Midbrain (tissue), 1 donor: ENCODE measurements at regions not wholly inside any gene's neighbourhood (a gene's known extent, or its start where the extent isn't known, plus 50 kb on each side); places are given as distances from the start of the nearest gene placed in this dataset.
"Not testable (repeated sequence)": the region's sequence is repeated elsewhere in the genome, so short reads cannot be mapped to it uniquely, and the experiment has no call there.

Source experiments
- DNase-seq: peaks from one replicate; lab custom pipeline; 2025; lab: John Stamatoyannopoulos, UW

GRCh38 chr12:84054811-84055210 lies 857.8 kb downstream of the SLC6A15 start:
- no peak for DNase-seq

- DNase-seq, result no peak
Measured at GRCh38 chr12:84047881-84048280, 864.7 kb downstream of the SLC6A15 start.

GRCh38 chr12:84046859-84047258 lies 865.7 kb downstream of the SLC6A15 start:
- DNase-seq, result no peak

- DNase-seq, result no peak
Measured at GRCh38 chr12:84043355-84043754, 869.2 kb downstream of the SLC6A15 start.

GRCh38 chr12:84038242-84038641 lies 874.4 kb downstream of the SLC6A15 start:
- DNase-seq, result no peak

DNA sequence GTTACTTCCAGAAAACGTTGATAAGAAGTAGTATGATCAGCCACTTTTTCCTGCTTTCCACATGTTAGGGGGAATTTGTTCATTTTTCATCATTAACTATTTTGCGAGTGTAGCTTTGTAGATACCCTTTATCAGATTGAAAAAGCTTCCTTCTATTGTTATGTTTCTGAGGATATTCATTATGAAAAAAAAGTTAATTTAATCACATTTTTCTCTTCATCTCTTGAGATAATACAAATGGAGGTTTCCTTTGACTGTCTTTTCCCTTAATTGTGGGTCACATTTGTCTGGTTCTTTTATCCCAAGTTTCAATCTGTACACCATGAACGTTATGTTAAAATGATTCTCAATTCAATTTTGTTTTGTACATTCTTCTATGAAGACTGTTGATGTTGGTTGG lies 875.7 kb downstream of the SLC6A15 start:
- no peak for DNase-seq

DNA sequence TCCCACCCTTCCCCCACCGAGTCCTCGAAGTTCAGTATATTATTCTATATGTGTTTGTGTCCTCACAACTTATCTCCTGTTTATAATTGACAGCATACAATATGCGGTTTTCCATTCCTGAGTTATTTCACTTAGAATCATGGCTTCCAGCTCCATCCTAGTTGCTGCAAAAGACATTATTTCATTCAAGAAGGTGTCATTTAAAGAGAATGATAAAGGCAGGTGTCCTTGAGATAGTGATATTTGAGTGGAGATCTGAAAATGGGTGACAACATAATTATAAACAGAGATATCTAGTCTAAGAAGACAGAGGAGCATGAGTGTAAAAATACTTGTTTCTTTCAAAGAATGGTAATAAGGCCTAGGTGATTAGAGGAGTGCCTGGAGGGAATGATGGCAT lies 876.8 kb downstream of the SLC6A15 start:
- DNase-seq, result no peak

- no peak for DNase-seq
Measured at GRCh38 chr12:84034871-84035270, 877.7 kb downstream of the SLC6A15 start.

GRCh38 chr12:84033162-84033561 lies 879.4 kb downstream of the SLC6A15 start:
- DNase-seq, result no peak

DNA sequence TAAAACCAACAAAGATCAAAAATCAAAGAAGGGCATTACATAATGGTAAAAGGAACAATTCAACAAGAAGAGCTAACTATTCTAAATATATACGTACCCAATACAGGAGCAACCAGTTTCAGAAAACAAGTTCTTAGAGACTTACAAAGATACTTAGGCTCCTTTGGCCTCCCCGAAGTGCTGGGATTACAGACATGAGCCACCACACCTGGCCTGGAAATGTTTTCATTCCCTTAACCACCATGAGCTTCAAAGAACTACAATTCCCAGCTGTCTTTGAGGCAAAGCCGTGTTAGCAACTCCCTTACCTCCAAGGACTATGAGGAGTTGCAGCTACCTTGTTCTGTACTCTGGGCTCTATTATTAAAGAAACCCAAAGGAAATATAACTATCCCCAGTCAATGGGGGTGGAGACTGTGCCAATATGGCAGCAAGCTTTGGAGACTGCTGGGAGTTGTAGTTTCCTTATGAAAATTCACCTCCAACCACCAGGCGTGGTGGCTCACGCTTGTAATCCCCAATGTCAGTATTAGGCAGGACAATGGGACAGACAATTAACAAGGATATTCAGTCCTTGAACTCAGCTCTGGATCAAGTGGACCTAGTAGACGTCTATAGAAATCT lies 893.9 kb downstream of the SLC6A15 start:
- not testable (repeated sequence) for DNase-seq

GRCh38 chr12:84016956-84017355 lies 895.6 kb downstream of the SLC6A15 start:
- no peak for DNase-seq

GRCh38 chr12:83997423-83997822 lies 915.2 kb downstream of the SLC6A15 start:
- no peak for DNase-seq

DNA sequence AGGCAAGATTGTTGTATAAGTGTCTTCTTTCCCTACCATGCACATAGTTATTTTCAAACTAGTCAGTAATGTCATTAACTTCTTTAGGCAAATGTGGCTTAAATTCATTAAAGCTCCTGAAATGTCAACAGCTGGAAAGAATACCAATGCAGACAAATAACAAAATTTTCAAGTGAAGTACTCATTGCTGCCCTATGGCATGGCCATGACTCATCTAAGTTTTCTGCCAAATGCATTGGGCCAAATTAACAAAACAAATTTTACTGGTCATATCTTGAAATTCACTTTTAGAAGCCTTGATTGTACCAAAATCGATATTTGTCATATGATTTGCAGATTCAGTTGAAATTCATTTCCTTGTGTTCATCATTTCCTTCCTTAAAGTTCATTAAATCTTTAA lies 915.9 kb downstream of the SLC6A15 start:
- no peak for DNase-seq

DNA sequence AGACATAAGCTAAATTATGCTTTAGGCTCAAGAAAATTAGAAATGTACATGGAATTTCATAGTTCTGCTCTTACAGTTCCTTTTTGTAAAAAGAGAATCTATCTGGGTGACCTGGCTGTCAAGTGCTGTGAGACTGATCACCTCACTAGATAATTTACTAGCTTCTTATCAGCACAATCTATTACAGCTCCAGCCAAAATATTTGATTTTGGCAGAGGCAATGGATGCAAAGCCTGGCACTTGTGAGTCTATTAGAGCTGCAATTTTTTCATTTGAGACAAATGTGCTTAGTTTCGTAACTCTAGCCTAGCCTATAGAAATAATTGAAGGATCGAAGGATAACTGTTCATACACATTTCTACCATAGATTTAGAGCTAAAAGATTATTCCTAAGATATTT lies 927.5 kb downstream of the SLC6A15 start:
- DNase-seq, result no peak

DNA sequence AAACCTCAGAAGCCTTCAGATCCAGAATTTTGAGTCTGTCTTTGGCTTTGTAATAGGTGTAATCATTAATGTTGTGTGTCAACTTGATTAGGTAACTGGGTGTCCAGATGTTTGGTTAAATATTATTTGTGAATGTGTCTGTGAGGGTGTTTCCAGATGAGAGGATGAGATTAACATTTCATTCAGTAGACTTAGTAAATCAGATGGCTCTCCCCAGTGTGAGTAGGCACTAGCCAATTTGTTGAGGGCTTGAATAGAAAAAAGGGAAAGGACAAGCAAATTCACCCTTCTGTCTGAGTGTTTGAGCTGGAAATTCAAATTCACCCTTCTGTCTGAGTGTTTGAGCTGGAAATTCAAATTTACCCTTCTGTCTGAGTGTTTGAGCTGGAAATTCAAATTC lies 932.2 kb downstream of the SLC6A15 start:
- DNase-seq, result no peak

DNA sequence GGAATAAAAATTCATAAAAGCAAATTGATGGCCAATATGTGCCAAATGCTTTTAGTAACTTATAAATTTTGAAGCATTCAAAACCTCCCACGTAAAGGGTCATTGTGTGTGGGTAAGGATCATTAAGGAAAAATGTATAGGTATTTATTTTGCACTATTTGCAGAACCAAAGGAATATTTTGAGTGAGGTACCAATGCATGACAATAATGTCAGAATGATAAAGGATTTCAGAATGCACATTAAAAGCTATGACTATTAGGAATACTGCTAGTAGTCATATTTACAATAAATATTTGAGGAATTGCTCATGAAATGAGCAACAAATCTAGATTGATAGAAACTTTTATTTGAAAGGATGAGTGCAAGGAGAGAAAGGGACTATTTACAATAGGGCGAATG lies 932.8 kb downstream of the SLC6A15 start:
- DNase-seq, result no peak

- no peak for DNase-seq
Measured at GRCh38 chr12:83971781-83972180, 940.8 kb downstream of the SLC6A15 start.

DNA sequence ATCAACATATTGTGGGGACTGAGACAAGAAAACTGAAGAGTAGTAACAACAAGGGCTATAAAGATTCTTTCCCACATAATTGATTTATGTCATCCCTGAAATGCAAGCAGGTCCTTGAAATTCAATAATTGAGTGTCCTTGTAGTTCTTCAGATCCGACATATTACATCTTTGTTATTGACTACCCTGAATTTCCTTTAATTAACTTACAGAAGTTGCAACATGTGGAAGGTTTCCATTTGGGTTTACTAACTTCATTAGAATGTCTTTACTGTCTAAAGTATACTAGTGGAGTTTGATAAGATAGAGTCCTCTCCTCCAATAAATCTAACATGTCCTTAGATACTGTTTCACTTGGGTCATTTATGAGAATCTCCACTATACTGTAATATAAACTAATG lies 951.8 kb downstream of the SLC6A15 start:
- no peak for DNase-seq

- DNase-seq, result no peak
Measured at GRCh38 chr12:83958997-83959396, 953.6 kb downstream of the SLC6A15 start.

DNA sequence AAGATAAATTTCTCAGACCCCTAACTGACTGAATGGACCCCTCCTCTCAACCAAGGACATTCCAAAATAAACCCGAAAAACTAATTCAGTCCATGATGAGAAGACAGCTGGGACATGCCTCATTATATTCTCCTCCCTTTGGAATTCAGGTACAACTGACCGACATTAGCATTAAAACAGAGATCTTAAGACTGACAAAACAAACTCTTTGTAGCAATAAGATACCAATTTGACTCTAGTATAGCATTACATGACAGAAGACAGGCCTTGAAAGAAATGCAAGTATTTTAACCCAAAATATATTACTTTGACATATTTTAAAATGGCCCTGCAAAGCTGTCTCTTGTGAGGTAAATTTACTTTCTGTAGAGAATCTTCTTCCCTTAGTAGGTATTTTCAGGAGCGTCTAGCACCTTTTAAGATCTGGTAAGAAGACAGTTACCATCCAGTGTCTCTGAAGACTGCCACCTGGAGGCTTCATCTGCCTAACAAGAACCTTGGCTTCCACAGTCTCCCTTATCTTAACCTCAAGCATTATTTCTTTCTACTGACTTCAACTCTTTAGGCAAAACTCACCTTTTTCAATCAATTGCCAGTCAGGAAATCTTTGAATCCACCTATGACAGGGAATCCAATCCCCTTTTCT lies 957.5 kb downstream of the SLC6A15 start:
- no peak for DNase-seq

DNA sequence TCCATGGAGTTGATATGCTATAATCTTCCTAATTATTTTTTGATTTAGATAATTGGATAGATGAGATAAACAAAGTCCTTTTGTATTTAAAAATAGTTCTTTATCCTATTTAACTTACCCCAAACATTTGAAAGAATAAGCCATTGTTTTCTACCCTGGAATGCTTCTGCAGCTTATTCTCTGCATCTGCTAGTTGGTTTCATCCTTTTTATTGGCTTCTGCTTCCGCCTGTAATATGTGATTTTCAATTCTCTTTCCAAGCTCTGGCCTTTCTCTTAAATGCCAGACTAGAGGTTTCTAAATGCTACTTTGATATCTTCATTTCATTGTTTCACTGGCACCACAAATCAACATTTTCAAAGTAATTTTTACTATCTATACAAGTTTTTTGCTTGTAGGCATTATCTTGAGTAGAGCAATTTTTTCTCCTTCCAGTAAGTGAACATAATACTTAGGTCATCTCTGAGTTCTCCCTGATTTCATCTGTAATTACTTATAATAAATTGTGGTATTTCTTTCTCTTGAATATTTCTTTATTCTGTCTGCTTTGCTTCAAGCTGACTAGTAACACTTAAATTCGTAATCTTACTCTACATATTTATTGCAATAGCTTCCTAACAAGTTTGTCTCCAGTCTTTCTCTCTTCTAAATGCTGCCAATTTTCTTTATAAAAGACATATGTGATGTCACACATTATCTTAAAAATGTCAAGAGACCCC lies 958.4 kb downstream of the SLC6A15 start:
- peak; percentile 30 for DNase-seq

GRCh38 chr12:83945871-83946270 lies 966.7 kb downstream of the SLC6A15 start:
- DNase-seq, result no peak

DNA sequence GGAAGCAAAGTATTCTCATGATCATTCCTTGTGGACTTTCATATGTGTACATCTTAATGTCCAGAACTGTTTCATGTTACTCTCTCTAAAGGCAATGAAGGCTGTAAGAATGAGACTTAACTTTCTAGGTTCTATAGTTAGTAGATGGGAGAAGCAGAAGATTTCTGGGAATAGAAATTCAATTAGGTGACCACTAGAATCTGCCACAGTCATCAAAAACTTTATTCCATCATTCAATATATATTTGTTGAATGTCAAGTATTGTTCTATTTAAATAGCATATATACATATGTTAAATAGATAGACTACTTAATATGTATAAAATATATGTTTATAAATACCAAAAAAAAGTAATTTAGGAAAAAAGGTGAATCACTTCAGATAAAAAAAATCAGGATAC lies 972.9 kb downstream of the SLC6A15 start:
- DNase-seq, result no peak
